ENCODE measurements at regions not wholly inside any gene's neighbourhood (a gene's known extent, or its start where the extent isn't known, plus 50 kb on each side); places are given as distances from the start of the nearest gene placed in this dataset.
"Not testable (repeated sequence)": the region's sequence is repeated elsewhere in the genome, so short reads cannot be mapped to it uniquely, and the experiment has no call there.

GRCh38 chr4:119977076-119977940 is 89.3 kb downstream of the MAD2L1 start:
- H3K36me3 ChIP-seq: no peaks in the 10 kb centered on the region
- no peak overlapping the region for H3K4me3 ChIP-seq
- H3K4me1 ChIP-seq: no peaks in the 10 kb centered on the region
- no peaks in the 10 kb centered on the region for H3K9me3 ChIP-seq
- WGBS, 2 donors: 44 to 47% methylated on average over 9 of the region's 9 CpGs
- no peaks in the 10 kb centered on the region for H3K27me3 ChIP-seq
- DNase-seq: no peak
- TF ChIP-seq, protein P1, sequence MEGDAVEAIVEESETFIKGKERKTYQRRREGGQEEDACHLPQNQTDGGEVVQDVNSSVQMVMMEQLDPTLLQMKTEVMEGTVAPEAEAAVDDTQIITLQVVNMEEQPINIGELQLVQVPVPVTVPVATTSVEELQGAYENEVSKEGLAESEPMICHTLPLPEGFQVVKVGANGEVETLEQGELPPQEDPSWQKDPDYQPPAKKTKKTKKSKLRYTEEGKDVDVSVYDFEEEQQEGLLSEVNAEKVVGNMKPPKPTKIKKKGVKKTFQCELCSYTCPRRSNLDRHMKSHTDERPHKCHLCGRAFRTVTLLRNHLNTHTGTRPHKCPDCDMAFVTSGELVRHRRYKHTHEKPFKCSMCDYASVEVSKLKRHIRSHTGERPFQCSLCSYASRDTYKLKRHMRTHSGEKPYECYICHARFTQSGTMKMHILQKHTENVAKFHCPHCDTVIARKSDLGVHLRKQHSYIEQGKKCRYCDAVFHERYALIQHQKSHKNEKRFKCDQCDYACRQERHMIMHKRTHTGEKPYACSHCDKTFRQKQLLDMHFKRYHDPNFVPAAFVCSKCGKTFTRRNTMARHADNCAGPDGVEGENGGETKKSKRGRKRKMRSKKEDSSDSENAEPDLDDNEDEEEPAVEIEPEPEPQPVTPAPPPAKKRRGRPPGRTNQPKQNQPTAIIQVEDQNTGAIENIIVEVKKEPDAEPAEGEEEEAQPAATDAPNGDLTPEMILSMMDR (IDR thresholded peaks at IDR 0.05): no peak
- no peak for TF ChIP-seq POLR2A (IDR thresholded peaks at IDR 0.05)
- intact Hi-C loops (cut with DNase I): no loop called here
- no peak overlapping the region for H3K27ac ChIP-seq

- no peaks in the 10 kb centered on the region for H3K9me3 ChIP-seq
- H3K27ac ChIP-seq: no peak overlapping the region
- TF ChIP-seq, protein P1 (IDR thresholded peaks at IDR 0.05): no peak
- no peak for TF ChIP-seq POLR2A (IDR thresholded peaks at IDR 0.05)
- no peaks in the 10 kb centered on the region for H3K4me1 ChIP-seq
- no peak for DNase-seq
- H3K36me3 ChIP-seq: no peaks in the 10 kb centered on the region
- WGBS, 2 donors: 65 to 83% methylated on average over 1 of the region's 1 CpG
- intact Hi-C loops (cut with DNase I): no loop called here
- no peak overlapping the region for H3K4me3 ChIP-seq
- H3K27me3 ChIP-seq: no peaks in the 10 kb centered on the region
These were observed 95.1 kb downstream of the MAD2L1 start for GRCh38 chr4:119971431-119972084.

DNA sequence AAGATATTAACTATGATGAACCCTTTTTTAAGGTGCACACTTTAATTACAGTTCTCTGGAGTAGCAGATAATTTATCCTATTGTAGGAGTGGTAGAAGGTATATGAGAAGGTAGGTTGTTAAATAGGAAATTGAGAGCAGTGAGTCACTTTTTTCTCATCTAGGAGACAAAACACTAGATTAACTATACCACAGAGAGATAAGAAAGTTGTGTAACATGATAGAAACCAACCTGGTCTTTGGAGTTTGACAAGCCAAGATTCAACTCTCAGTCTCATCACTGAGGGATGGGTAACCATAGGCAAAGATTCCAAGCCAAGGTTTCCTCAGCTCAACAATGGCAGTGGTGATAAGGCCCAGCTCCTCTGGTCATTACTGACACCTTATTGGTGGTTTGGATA is 104.0 kb downstream of the MAD2L1 start:
- no peaks in the 10 kb centered on the region for H3K27me3 ChIP-seq
- TF ChIP-seq, protein P1 (IDR thresholded peaks at IDR 0.05): no peak
- no peak for TF ChIP-seq POLR2A (IDR thresholded peaks at IDR 0.05)
- H3K4me3 ChIP-seq: no peak overlapping the region
- no peak for DNase-seq
- H3K9me3 ChIP-seq: no peaks in the 10 kb centered on the region
- no peaks in the 10 kb centered on the region for H3K4me1 ChIP-seq
- intact Hi-C loops (cut with DNase I): no loop called here
- H3K36me3 ChIP-seq: no peaks in the 10 kb centered on the region
- H3K27ac ChIP-seq: no peak overlapping the region

GRCh38 chr4:119958983-119959382 is 107.7 kb downstream of the MAD2L1 start:
- no peaks in the 10 kb centered on the region for H3K36me3 ChIP-seq
- intact Hi-C loops (cut with DNase I): no loop called here
- no peak overlapping the region for H3K4me3 ChIP-seq
- no peaks in the 10 kb centered on the region for H3K27me3 ChIP-seq
- H3K4me1 ChIP-seq: no peaks in the 10 kb centered on the region
- H3K27ac ChIP-seq: no peak overlapping the region
- TF ChIP-seq POLR2A (IDR thresholded peaks at IDR 0.05): no peak
- TF ChIP-seq, protein P1 (IDR thresholded peaks at IDR 0.05): no peak
- DNase-seq: no peak
- H3K9me3 ChIP-seq: peaks cover 0 to 3% (median 0%) of the 10 kb centered on the region in 3 donors

DNA sequence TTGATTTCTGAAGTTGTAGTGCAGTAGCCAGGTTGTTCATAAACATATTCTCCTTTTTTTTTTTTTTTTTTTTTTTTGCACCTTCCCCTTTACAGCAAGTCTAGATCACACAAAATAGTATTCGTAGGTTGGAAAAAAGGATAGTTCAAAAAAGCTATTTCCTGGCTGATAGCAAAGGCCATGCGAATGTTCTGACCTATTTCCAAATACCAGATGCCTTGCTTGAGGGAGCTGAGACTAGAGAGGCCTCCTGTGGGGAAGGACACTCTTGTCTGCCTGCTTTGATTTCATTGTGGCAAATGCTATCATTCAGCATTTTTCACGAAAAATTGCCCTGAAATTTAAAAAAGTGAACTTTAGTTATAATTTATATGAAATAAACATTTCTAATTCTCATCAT is 111.4 kb downstream of the MAD2L1 start:
- Histone ChIP-seq H3K27ac (no peak overlapping the region), H3K4me3 (no peak overlapping the region), H3K36me3 (no peaks in the 10 kb centered on the region), H3K9me3 (peaks cover 0 to 3% (median 0%) of the 10 kb centered on the region in 3 donors), H3K4me1 (no peaks in the 10 kb centered on the region), H3K27me3 (no peaks in the 10 kb centered on the region)
- DNase-seq: no peak
- 53 to 70% methylated on average over 3 of the region's 3 CpGs for WGBS, 2 donors
- TF ChIP-seq, protein P1 (IDR thresholded peaks at IDR 0.05): no peak
- TF ChIP-seq POLR2A (IDR thresholded peaks at IDR 0.05): no peak
- intact Hi-C loops (cut with DNase I): no loop called here

GRCh38 chr4:119954487-119954886 is 112.2 kb downstream of the MAD2L1 start:
- H3K27me3 ChIP-seq; H3K9me3 ChIP-seq; H3K36me3 ChIP-seq; H3K4me1 ChIP-seq; DNase-seq; intact Hi-C loops (cut with DNase I); H3K4me3 ChIP-seq; H3K27ac ChIP-seq: not testable (repeated sequence)
- whole genome bisulfite sequencing, 2 donors: 92 to 96% methylated on average over 13 to 14 of the region's 18 CpGs
